Cortex of kidney (tissue), 1 donor: ENCODE measurements at regions not wholly inside any gene's neighbourhood (a gene's known extent, or its start where the extent isn't known, plus 50 kb on each side); places are given as distances from the start of the nearest gene placed in this dataset.

Experiments used
- DNase-seq: peaks from one replicate; lab custom pipeline; 2025; lab: John Stamatoyannopoulos, UW

- DNase-seq: no peak
Measured at GRCh38 chr3:64316971-64317370, 91.7 kb upstream of the PRICKLE2 start.

- no peak for DNase-seq
Measured at GRCh38 chr3:64311424-64312061, 86.3 kb upstream of the PRICKLE2 start.

GRCh38 chr3:64308931-64309330 lies 83.7 kb upstream of the PRICKLE2 start:
- DNase-seq: no peak

- no peak for DNase-seq
Measured at GRCh38 chr3:64306745-64307144, 81.5 kb upstream of the PRICKLE2 start.

- no peak for DNase-seq
Measured at GRCh38 chr3:64305731-64306130, 80.5 kb upstream of the PRICKLE2 start.

GRCh38 chr3:64304828-64305410 lies 79.7 kb upstream of the PRICKLE2 start:
- no peak for DNase-seq

- DNase-seq: no peak
Measured at GRCh38 chr3:64303881-64304280, 78.6 kb upstream of the PRICKLE2 start.

GRCh38 chr3:64303401-64303800 lies 78.1 kb upstream of the PRICKLE2 start:
- DNase-seq: no peak

- DNase-seq: no peak
Measured at GRCh38 chr3:64301476-64301875, 76.2 kb upstream of the PRICKLE2 start.

GRCh38 chr3:64300790-64301423 lies 75.6 kb upstream of the PRICKLE2 start:
- DNase-seq: no peak

- DNase-seq: no peak
Measured at GRCh38 chr3:64299206-64299605, 73.9 kb upstream of the PRICKLE2 start.

- DNase-seq: no peak
Measured at GRCh38 chr3:64297563-64297962, 72.3 kb upstream of the PRICKLE2 start.

GRCh38 chr3:64295594-64295993 lies 70.3 kb upstream of the PRICKLE2 start:
- DNase-seq: no peak

- no peak for DNase-seq
Measured at GRCh38 chr3:64294771-64295170, 69.5 kb upstream of the PRICKLE2 start.

- no peak for DNase-seq
Measured at GRCh38 chr3:64293121-64293520, 67.9 kb upstream of the PRICKLE2 start.

- no peak for DNase-seq
Measured at GRCh38 chr3:64291956-64292355, 66.7 kb upstream of the PRICKLE2 start.

- DNase-seq: no peak
Measured at GRCh38 chr3:64291345-64291744, 66.1 kb upstream of the PRICKLE2 start.

GRCh38 chr3:64290864-64291263 lies 65.6 kb upstream of the PRICKLE2 start:
- DNase-seq: no peak

GRCh38 chr3:64290161-64290560 lies 64.9 kb upstream of the PRICKLE2 start:
- no peak for DNase-seq

- no peak for DNase-seq
Measured at GRCh38 chr3:64289622-64290021, 64.4 kb upstream of the PRICKLE2 start.

- no peak for DNase-seq
Measured at GRCh38 chr3:64278625-64279024, 53.4 kb upstream of the PRICKLE2 start.

GRCh38 chr3:64276131-64276530 lies 50.9 kb upstream of the PRICKLE2 start:
- DNase-seq: no peak
